ENCODE measurements at regions not wholly inside any gene's neighbourhood (a gene's known extent, or its start where the extent isn't known, plus 50 kb on each side); places are given as distances from the start of the nearest gene placed in this dataset.

DNA sequence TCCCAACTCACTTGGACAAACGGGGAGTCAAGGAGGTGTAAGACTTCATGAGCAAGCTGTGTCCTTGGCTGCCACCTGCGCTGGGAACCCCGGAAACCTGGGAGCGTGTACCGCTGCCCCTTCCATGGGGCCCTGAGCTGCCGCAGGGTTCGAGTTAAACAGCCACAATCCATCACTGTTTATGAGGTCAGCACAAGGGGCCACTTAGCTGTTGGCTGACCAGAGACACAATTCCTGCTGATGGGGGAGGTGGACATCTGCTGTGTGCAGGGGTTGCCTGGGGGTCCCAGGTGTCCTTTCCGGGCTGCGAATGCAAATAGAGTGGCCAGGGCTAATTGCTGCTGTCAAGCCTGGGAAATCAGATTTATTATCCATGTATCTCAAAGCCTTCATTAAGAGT is 549.3 kb downstream of the BRD1 start:
- H3K4me3 ChIP-seq (ENCODE audit: low read length) = no peak overlapping the region
- H3K27me3 ChIP-seq (ENCODE audit: insufficient read depth, low read length) = no peaks in the 10 kb centered on the region
- H3K9me3 ChIP-seq (ENCODE audit: low read depth, low read length) = no peaks in the 10 kb centered on the region
- H3K4me1 ChIP-seq (ENCODE audit: insufficient read depth, low read length) = no peaks in the 10 kb centered on the region

GRCh38 chr22:49276567-49276966 is 551.1 kb downstream of the BRD1 start:
- no peak overlapping the region for H3K4me3 ChIP-seq (ENCODE audit: low read length)

DNA sequence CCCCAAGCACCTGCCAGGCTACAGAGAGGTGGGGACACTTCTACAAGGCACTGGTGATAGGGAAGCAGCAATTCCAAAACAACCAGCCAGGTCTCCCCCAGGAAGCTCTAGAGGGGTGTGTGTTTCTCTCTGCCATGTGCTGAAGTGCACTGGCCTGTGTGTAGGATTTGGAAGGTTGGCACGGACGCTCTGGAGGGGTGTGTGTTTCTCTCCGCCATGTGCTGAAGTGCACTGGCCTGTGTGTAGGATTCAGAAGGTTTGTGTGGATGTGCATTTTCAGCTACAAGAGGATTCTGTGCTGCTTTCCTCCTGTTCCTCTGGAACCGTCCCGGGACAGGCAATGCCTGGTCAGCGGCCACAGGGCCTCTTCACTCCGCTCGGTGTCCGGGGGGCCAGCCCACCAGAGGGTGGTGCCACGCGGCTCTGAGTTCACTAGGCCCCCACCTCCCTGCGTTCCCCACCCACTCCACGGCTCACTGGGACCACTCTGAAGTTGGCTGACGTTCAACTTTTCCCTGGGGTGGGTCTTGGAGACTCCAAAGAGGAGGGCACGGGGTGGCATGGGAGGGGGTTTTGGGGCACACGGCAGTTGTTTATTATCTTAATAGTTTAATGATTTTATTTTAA is 552.8 kb downstream of the BRD1 start:
- no peaks in the 10 kb centered on the region for H3K9me3 ChIP-seq (ENCODE audit: low read depth, low read length)
- no peaks in the 10 kb centered on the region for H3K4me1 ChIP-seq (ENCODE audit: insufficient read depth, low read length)
- H3K27me3 ChIP-seq (ENCODE audit: insufficient read depth, low read length) = no peaks in the 10 kb centered on the region
- no peak overlapping the region for H3K4me3 ChIP-seq (ENCODE audit: low read length)

More at GRCh38 chr22:49276567-49276966, 551.1 kb downstream of the BRD1 start:
- Histone ChIP-seq H3K9me3 (ENCODE audit: low read depth, low read length) (no peaks in the 10 kb centered on the region), H3K27me3 (ENCODE audit: insufficient read depth, low read length) (no peaks in the 10 kb centered on the region), H3K4me1 (ENCODE audit: insufficient read depth, low read length) (no peaks in the 10 kb centered on the region)

DNA sequence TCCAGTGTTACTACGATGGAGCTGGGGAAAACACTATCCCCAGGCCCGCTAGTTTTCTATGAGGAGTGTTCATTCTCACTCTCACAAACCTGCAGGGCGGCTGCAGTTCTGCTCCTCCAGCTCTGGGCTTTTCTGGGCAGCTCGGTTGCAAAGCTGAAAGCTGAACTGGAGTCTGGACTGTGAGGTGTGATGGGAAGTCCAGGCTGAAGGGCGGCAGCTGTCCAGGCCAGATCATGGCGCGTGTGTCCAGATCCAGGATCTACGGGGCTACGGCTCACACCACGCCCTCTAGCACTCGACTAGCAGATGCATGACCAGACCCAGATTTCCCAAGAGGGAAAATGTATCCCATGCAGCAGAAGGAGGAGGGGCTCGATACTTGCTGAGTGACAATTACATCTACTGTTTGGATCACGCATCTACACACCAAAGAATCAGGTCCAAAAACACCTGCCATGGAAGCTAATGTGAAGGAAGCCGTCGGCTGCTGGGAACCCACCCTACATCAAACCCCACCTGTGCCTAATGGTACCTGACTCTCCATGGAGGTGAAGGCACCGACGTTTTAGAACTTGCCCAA is 555.0 kb downstream of the BRD1 start:
- H3K4me3 ChIP-seq (ENCODE audit: low read length) = no peak overlapping the region
- no peaks in the 10 kb centered on the region for H3K27me3 ChIP-seq (ENCODE audit: insufficient read depth, low read length)
- H3K9me3 ChIP-seq (ENCODE audit: low read depth, low read length) = no peaks in the 10 kb centered on the region
- no peaks in the 10 kb centered on the region for H3K4me1 ChIP-seq (ENCODE audit: insufficient read depth, low read length)

DNA sequence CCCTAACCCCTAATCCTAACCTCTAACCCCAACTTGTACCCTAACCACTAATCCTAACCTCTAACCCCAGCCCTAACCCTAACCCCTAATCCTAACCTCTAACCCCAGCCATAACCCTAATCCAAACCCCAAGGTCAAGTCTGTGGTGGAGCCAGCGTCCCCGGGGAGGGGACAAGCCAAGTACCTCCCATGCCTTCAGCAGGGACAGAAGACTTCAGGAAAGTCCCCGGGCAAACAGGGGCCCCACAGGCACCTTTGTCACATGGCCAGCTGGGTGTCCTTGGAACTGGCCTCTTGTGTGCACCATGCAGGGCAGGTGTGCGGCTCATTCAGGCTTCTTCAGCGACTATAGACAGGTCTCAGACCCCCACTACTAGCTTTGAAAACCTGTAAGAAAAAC is 555.8 kb downstream of the BRD1 start:
- no peaks in the 10 kb centered on the region for H3K9me3 ChIP-seq (ENCODE audit: low read depth, low read length)
- no peaks in the 10 kb centered on the region for H3K27me3 ChIP-seq (ENCODE audit: insufficient read depth, low read length)
- no peak overlapping the region for H3K4me3 ChIP-seq (ENCODE audit: low read length)
- H3K4me1 ChIP-seq (ENCODE audit: insufficient read depth, low read length) = no peaks in the 10 kb centered on the region

GRCh38 chr22:49271369-49271727 is 556.3 kb downstream of the BRD1 start:
- Histone ChIP-seq H3K4me3 (ENCODE audit: low read length) (no peak overlapping the region), H3K4me1 (ENCODE audit: insufficient read depth, low read length) (no peaks in the 10 kb centered on the region), H3K9me3 (ENCODE audit: low read depth, low read length) (no peaks in the 10 kb centered on the region), H3K27me3 (ENCODE audit: insufficient read depth, low read length) (no peaks in the 10 kb centered on the region)

DNA sequence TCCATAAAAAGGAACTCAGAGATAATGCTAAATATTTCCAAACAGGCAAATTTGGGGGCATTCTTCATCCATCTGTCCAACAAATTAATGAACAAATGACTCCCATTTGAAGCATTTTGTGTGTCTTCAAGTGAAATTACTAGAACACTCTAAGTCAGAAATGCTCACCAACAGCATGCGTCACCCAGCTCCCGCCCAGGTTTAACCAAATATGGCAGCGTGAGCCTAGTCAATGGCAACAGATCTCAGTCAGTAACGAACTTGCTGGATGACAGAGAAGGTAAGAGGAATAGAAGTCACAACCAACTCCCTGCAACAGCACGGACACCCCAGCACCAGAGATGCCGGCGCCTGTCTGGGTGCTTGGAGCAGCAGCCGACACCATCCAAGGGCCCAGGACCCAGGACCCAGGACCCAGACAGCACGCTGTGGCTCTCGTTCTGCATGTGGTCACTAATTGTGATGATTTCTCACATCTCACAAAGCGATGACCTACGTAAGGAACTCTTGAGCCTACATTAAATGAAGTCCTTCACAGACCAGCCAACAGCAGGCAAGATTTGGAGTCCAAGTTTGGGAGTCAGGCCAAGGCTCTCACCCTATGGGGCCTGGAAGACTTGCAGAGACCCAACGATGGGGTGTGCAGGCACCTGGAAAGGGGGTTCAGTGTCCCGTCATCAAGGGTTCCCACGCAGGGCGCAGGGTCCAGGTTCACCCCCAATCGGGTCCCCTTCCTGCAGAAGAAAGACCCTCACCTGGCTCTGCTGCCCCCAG is 556.9 kb downstream of the BRD1 start:
- no peak overlapping the region for H3K4me3 ChIP-seq (ENCODE audit: low read length)
- H3K4me1 ChIP-seq (ENCODE audit: insufficient read depth, low read length) = no peaks in the 10 kb centered on the region
- H3K27me3 ChIP-seq (ENCODE audit: insufficient read depth, low read length) = no peaks in the 10 kb centered on the region
- H3K9me3 ChIP-seq (ENCODE audit: low read depth, low read length) = no peaks in the 10 kb centered on the region

- Histone ChIP-seq H3K4me3 (ENCODE audit: low read length) (no peak overlapping the region), H3K9me3 (ENCODE audit: low read depth, low read length) (no peaks in the 10 kb centered on the region), H3K4me1 (ENCODE audit: insufficient read depth, low read length) (no peaks in the 10 kb centered on the region), H3K27me3 (ENCODE audit: insufficient read depth, low read length) (no peaks in the 10 kb centered on the region)
Observed at GRCh38 chr22:49269928-49270327, 557.7 kb downstream of the BRD1 start.

DNA sequence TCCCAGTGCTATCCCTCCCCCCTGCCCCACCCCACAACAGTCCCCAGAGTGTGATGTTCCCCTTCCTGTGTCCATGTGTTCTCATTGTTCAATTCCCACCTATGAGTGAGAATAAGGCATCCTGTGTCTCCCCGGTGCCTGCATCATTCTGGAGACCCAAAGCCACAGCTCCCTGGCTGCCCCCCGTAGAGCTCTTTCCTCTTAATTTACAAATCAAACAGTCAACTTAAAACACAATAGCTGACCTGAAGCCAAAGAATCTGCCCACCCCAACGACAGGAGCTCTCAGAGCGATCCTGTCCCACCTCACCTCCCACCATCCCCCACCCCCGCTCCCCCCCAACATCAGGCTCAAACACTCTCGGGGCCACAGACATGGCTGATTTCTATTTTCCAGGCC is 558.3 kb downstream of the BRD1 start:
- Histone ChIP-seq H3K4me3 (ENCODE audit: low read length) (no peak overlapping the region), H3K4me1 (ENCODE audit: insufficient read depth, low read length) (no peaks in the 10 kb centered on the region), H3K9me3 (ENCODE audit: low read depth, low read length) (no peaks in the 10 kb centered on the region), H3K27me3 (ENCODE audit: insufficient read depth, low read length) (no peaks in the 10 kb centered on the region)

GRCh38 chr22:49268924-49269323 is 558.7 kb downstream of the BRD1 start:
- no peaks in the 10 kb centered on the region for H3K4me1 ChIP-seq (ENCODE audit: insufficient read depth, low read length)
- H3K27me3 ChIP-seq (ENCODE audit: insufficient read depth, low read length) = no peaks in the 10 kb centered on the region
- H3K4me3 ChIP-seq (ENCODE audit: low read length) = no peak overlapping the region
- no peaks in the 10 kb centered on the region for H3K9me3 ChIP-seq (ENCODE audit: low read depth, low read length)

DNA sequence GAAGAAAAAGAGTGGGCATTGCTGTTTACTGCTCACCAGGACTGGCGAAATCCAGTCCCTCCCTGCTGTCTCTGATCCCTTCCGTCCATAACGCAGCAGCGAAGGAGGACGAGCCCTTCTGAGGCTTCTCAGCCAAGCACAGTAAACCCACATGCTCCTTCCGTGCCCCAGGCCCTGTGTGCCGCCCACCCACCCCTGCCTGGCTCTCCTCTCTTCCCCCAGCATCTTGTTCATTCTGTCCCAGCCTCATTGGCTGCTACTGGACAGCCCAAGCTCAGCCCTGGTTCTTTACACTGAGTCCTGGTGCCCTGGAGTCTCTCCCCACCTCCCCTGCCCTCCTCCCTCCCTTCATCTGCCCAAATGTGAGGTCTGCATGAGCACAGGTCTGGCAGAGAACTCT is 559.7 kb downstream of the BRD1 start:
- Histone ChIP-seq H3K4me1 (ENCODE audit: insufficient read depth, low read length) (no peaks in the 10 kb centered on the region), H3K27me3 (ENCODE audit: insufficient read depth, low read length) (no peaks in the 10 kb centered on the region), H3K4me3 (ENCODE audit: low read length) (no peak overlapping the region), H3K9me3 (ENCODE audit: low read depth, low read length) (no peaks in the 10 kb centered on the region)

GRCh38 chr22:49266561-49267519 is 560.8 kb downstream of the BRD1 start:
- H3K27me3 ChIP-seq (ENCODE audit: insufficient read depth, low read length) = no peaks in the 10 kb centered on the region
- no peaks in the 10 kb centered on the region for H3K9me3 ChIP-seq (ENCODE audit: low read depth, low read length)
- H3K4me3 ChIP-seq (ENCODE audit: low read length) = no peak overlapping the region
- H3K4me1 ChIP-seq (ENCODE audit: insufficient read depth, low read length) = no peaks in the 10 kb centered on the region

- Histone ChIP-seq H3K27me3 (ENCODE audit: insufficient read depth, low read length) (no peaks in the 10 kb centered on the region), H3K9me3 (ENCODE audit: low read depth, low read length) (no peaks in the 10 kb centered on the region), H3K4me3 (ENCODE audit: low read length) (no peak overlapping the region), H3K4me1 (ENCODE audit: insufficient read depth, low read length) (no peaks in the 10 kb centered on the region)
Observed at GRCh38 chr22:49264696-49265095, 563.0 kb downstream of the BRD1 start.

DNA sequence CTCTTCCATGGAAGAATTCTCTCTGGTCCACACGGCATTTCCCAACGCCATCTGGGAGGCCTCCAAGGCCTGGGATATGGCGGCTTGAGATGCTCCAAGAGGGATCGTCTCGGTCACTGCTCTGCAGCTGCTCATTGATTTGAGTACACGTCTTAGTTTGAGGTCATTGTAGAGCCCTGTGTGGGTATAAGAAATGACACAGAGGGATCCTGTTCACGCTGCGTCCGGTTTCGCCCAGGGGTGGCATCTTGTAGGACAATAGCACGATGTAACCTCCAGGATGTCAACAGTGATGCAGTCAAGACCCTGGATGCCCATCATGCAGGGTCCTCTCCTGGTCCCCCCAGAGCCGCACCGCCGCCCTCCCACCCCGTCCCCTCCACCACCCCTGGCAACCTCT is 564.6 kb downstream of the BRD1 start:
- H3K4me3 ChIP-seq (ENCODE audit: low read length) = no peak overlapping the region
- H3K4me1 ChIP-seq (ENCODE audit: insufficient read depth, low read length) = no peaks in the 10 kb centered on the region
- no peaks in the 10 kb centered on the region for H3K9me3 ChIP-seq (ENCODE audit: low read depth, low read length)
- H3K27me3 ChIP-seq (ENCODE audit: insufficient read depth, low read length) = no peaks in the 10 kb centered on the region

DNA sequence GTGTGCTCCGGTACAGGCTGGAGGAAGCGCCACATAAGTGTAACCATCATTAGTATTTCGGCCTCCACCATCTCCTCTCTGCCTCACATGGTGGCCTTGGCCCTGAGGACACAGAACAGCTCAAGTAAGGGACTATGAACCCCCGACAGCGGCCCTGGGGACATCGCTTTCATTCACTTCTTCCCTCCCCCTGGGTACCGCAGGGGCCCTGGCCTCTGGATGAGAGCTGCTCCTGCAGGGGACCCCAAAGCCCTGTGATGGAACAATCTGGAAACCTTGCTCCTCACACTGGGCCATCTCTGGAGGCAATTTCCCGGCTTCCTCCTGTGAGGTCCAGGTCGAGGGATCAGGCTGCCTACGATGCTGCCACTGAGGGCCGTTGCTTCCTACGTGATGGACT is 565.5 kb downstream of the BRD1 start:
- H3K9me3 ChIP-seq (ENCODE audit: low read depth, low read length) = no peaks in the 10 kb centered on the region
- no peaks in the 10 kb centered on the region for H3K4me1 ChIP-seq (ENCODE audit: insufficient read depth, low read length)
- no peaks in the 10 kb centered on the region for H3K27me3 ChIP-seq (ENCODE audit: insufficient read depth, low read length)
- no peak overlapping the region for H3K4me3 ChIP-seq (ENCODE audit: low read length)

Measured in mononuclear cell (primary cell).